ENCODE measurements at regions not wholly inside any gene's neighbourhood (a gene's known extent, or its start where the extent isn't known, plus 50 kb on each side); places are given as distances from the start of the nearest gene placed in this dataset.
A peak's percentile ranks its signal among the peaks of the same experiment; 100 is the strongest.

- no peak overlapping the region for H3K27ac ChIP-seq
- no peaks in the 10 kb centered on the region for H3K4me1 ChIP-seq
- no peak overlapping the region for H3K4me2 ChIP-seq
- POLR2A ChIA-PET: no interaction called here
- CTCF ChIA-PET: no interaction called here
- peaks cover 28% of the 10 kb centered on the region; the same call in 1 of the 3 replicates for H3K9me3 ChIP-seq
- no peak for FAIRE-seq
- no peak overlapping the region for H3K4me3 ChIP-seq
- DNase-seq (ENCODE audit: low read depth in 1 of 2, low spot score in 1 of 2): no peak
- no peak for ATAC-seq
- no peak for TF ChIP-seq KDM1A (IDR thresholded peaks at IDR 0.05; ENCODE audit: low read depth)
- TF ChIP-seq NFE2L2 (conservative IDR thresholded peaks at IDR 0.05; ENCODE audit: low read length): peak; percentile 75
Measured at GRCh38 chr2:13334545-13334944, 617.8 kb downstream of the TRIB2 start.

DNA sequence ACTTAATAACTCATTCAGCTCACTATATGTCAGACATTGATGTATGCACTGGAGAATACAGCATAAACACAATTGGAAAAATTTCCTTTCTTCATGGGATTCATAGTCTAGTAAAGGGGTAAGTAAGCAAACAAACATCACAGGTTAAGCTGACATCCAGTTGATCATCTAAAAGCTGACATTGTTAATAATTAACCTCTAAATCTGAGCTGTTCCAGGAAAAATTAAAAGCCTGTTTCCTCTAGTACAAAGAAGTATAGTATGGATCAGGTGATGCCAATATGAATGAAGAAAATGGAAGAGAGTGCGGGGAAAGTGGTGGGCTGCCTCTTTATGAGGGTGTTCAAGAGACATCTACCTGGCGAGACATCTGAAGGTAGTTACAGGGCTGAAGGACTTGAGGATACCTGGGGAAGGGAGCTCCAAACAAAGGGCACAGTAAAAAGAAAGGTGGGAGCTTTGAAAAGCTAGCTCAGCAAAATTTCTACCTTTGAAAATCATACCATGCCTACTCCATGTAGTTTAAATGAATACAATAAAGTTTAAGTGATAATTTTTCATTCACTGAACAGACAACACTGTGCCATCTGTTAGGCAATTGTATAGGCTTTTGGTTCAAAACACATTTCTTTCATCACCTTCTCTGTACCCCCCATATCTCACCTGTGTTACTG is 619.3 kb downstream of the TRIB2 start:
- H3K27ac ChIP-seq: no peak overlapping the region
- peaks cover 25% of the 10 kb centered on the region; the same call in 2 of the 3 replicates for H3K9me3 ChIP-seq
- POLR2A ChIA-PET: no interaction called here
- CTCF ChIA-PET: interaction anchor here (0.6 kb wide), 1 partner anchor 1329 kb away, joined by 3 read pairs; no protein-coding TSS in a partner anchor
- H3K4me3 ChIP-seq: no peak overlapping the region
- 3% methylated on average over 2 of the region's 2 CpGs for WGBS (ENCODE audit: missing lambda C conversion rate)
- H3K4me1 ChIP-seq: no peaks in the 10 kb centered on the region
- TF ChIP-seq, protein P1, sequence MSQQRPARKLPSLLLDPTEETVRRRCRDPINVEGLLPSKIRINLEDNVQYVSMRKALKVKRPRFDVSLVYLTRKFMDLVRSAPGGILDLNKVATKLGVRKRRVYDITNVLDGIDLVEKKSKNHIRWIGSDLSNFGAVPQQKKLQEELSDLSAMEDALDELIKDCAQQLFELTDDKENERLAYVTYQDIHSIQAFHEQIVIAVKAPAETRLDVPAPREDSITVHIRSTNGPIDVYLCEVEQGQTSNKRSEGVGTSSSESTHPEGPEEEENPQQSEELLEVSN (IDR thresholded peaks at IDR 0.05; ENCODE audit: borderline replicate concordance, low read depth): no peak
- TF ChIP-seq, protein P2, sequence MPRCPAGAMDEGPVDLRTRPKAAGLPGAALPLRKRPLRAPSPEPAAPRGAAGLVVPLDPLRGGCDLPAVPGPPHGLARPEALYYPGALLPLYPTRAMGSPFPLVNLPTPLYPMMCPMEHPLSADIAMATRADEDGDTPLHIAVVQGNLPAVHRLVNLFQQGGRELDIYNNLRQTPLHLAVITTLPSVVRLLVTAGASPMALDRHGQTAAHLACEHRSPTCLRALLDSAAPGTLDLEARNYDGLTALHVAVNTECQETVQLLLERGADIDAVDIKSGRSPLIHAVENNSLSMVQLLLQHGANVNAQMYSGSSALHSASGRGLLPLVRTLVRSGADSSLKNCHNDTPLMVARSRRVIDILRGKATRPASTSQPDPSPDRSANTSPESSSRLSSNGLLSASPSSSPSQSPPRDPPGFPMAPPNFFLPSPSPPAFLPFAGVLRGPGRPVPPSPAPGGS (IDR thresholded peaks at IDR 0.05): no peak
- TF ChIP-seq MAFK (IDR thresholded peaks at IDR 0.05; ENCODE audit: partially characterized antibody) (peak; percentile 58), CHD2 (IDR thresholded peaks at IDR 0.05; ENCODE audit: low read length, partially characterized antibody) (no peak), HEYL (CRISPR knock-in tag; IDR thresholded peaks at IDR 0.05) (no peak), TFCP2L1 (CRISPR knock-in tag; IDR thresholded peaks at IDR 0.05) (no peak)
- FAIRE-seq: no peak
- no peak overlapping the region for H3K4me2 ChIP-seq
- no peak for DNase-seq (ENCODE audit: low read depth in 1 of 2, low spot score in 1 of 2)
- no peak for ATAC-seq

DNA sequence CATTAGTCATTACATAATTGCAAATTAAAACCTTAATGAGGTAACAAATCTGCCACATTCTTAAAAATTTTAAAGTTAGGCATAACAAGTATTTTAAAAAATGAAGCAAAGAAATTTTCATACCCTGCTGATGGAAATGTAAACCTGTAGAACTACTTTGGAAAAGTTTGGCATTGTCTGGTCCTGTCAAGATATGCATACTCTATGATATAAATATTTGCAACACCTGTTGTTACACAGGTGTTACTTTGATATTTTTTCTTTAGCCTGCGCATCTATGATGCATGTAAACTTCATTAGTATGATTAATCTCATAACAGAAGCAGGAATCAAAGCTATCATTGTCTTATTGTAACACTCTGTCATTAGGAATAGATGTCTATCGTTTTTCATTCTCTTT is 634.3 kb downstream of the TRIB2 start:
- DNase-seq (ENCODE audit: low read depth in 1 of 2, low spot score in 1 of 2): no peak
- 1% methylated on average over 2 of the region's 2 CpGs for WGBS (ENCODE audit: missing lambda C conversion rate)
- Histone ChIP-seq H3K4me1 (no peaks in the 10 kb centered on the region), H3K4me3 (no peak overlapping the region), H3K9me3 (peaks cover 28% of the 10 kb centered on the region), H3K4me2 (no peak overlapping the region), H3K27ac (no peak overlapping the region)
- POLR2A ChIA-PET: no interaction called here
- no peak for TF ChIP-seq NR3C1 (IDR thresholded peaks at IDR 0.05)
- no peak for TF ChIP-seq CBX8 (IDR thresholded peaks at IDR 0.05)
- TF ChIP-seq RAD21 (conservative IDR thresholded peaks at IDR 0.05 in 1 of 2, IDR thresholded peaks at IDR 0.05 in 1 of 2): no peak
- no peak for TF ChIP-seq FOSB (CRISPR knock-in tag; IDR thresholded peaks at IDR 0.05)
- no peak for TF ChIP-seq EHMT2 (IDR thresholded peaks at IDR 0.05; ENCODE audit: low read depth)
- TF ChIP-seq RCOR1 (IDR thresholded peaks at IDR 0.05; ENCODE audit: low read depth, low read length): no peak
- no peak for TF ChIP-seq RFX5 (IDR thresholded peaks at IDR 0.05)
- no peak for TF ChIP-seq REST (IDR thresholded peaks at IDR 0.05)
- no peak for TF ChIP-seq TP53 (CRISPR knock-in tag; IDR thresholded peaks at IDR 0.05)
- no peak for TF ChIP-seq USF2 (IDR thresholded peaks at IDR 0.05)
- TF ChIP-seq ZNF302 (CRISPR knock-in tag; IDR thresholded peaks at IDR 0.05): no peak
- no peak for TF ChIP-seq ESRRA (IDR thresholded peaks at IDR 0.05; ENCODE audit: borderline replicate concordance, low read length)
- ATAC-seq: no peak
- no peak for FAIRE-seq
- CTCF ChIA-PET: interaction anchor here (1.2 kb wide), 1 partner anchor 58 kb away, joined by 3 read pairs; no protein-coding TSS in a partner anchor

All from A549 (cell line).